H1 (cell line): ENCODE measurements at regions not wholly inside any gene's neighbourhood (a gene's known extent, or its start where the extent isn't known, plus 50 kb on each side); places are given as distances from the start of the nearest gene placed in this dataset.

Experiments used
- CTCF ChIA-PET: fragments of 300-600 bp; sonication (Branson Sonifier 250); formaldehyde crosslinking; loops from one replicate; lab custom pipeline; 2021; ENCODE audit not compliant: partially characterized antibody; lab: Charles Lee
- POLR2A ChIA-PET: fragments of 300-600 bp; sonication (Branson Sonifier 250); formaldehyde crosslinking; loops from one replicate; lab custom pipeline; 2021; ENCODE audit warnings: inconsistent platforms; ENCODE audit not compliant: partially characterized antibody; lab: Charles Lee
- DNase-seq, 2 experiments: peaks; one replicate each; pipeline versions ENCODE4 v3.0.0 to v3.0.0-alpha.2; 2010 to 2022; ENCODE audit warnings: low spot score in 2 of 2, low read depth in 1 of 2, mixed read lengths in 1 of 2
- FAIRE-seq: peaks from 2 replicates; lab custom pipeline; 2011; peaks lifted over from hg19 to GRCh38; lab: Jason Lieb, UNC
- H2AFZ ChIP-seq: 2 replicates; pipeline ENCODE4 v1.8.1; 2012; ENCODE audit warnings: low read length, inconsistent platforms
- H2AK5ac ChIP-seq: 2 replicates; pipeline ENCODE4 v1.6.1; 2013; ENCODE audit warnings: low read depth, low read length
- H2BK120ac ChIP-seq: replicated peaks from 2 replicates; pipeline ENCODE3; 2013; ENCODE audit warnings: low read depth, low read length, inconsistent platforms
- H2BK12ac ChIP-seq: 2 replicates; pipeline ENCODE4 v1.6.1; 2013; ENCODE audit warnings: low read depth, low read length
- H2BK15ac ChIP-seq: 2 replicates; pipeline ENCODE4 v1.6.1; 2013; ENCODE audit warnings: low read length
- H2BK20ac ChIP-seq: 2 replicates; pipeline ENCODE4 v1.6.1; 2013; ENCODE audit warnings: low read length
- H2BK5ac ChIP-seq: 2 replicates; pipeline ENCODE4 v1.6.1; 2013; ENCODE audit warnings: low read depth, low read length
- H3K14ac ChIP-seq: 2 replicates; pipeline ENCODE4 v1.6.1; 2013; ENCODE audit warnings: inconsistent platforms; ENCODE audit not compliant: insufficient read length
- H3K18ac ChIP-seq: 2 replicates; pipeline ENCODE4 v1.6.1; 2013; ENCODE audit warnings: low read length; ENCODE audit errors: extremely low read depth
- H3K23ac ChIP-seq: 2 replicates; pipeline ENCODE4 v1.6.1; 2013; ENCODE audit warnings: inconsistent platforms; ENCODE audit not compliant: insufficient read length
- H3K23me2 ChIP-seq: 2 replicates; pipeline ENCODE4 v1.6.1; 2013; ENCODE audit warnings: low read depth, low read length
- H3K27ac ChIP-seq: 2 replicates; pipeline ENCODE4 v1.6.1; 2011; ENCODE audit warnings: low read depth, low read length, inconsistent platforms
- H3K27me3 ChIP-seq, 4 experiments: replicated peaks in 1 of 4; 1 replicate in 1 of 4; 2 replicates in 3 of 4; pipeline versions ENCODE4 v1.6.1 to v1.8.1; 2011 to 2013; ENCODE audit warnings: low read length in 3 of 4, mild to moderate bottlenecking in 3 of 4, inconsistent platforms in 2 of 4, mixed read lengths in 2 of 4, moderate library complexity in 1 of 4; ENCODE audit not compliant: control insufficient read depth in 3 of 4, insufficient read depth in 3 of 4; ENCODE audit errors: extremely low read depth in 1 of 4
- H3K36me3 ChIP-seq, 4 experiments: 2 replicates each; pipeline versions ENCODE4 v1.6.1 to v1.8.1; 2011 to 2013; ENCODE audit warnings: mild to moderate bottlenecking in 4 of 4, low read length in 3 of 4, moderate library complexity in 2 of 4, control low read depth in 1 of 4, inconsistent platforms in 1 of 4; ENCODE audit not compliant: insufficient read depth in 4 of 4, control insufficient read depth in 2 of 4
- H3K4ac ChIP-seq: replicated peaks from 2 replicates; pipeline ENCODE3; 2013; ENCODE audit warnings: low read length, low read depth, mixed read lengths, inconsistent platforms; ENCODE audit not compliant: insufficient read length
- H3K4me1 ChIP-seq, 4 experiments: replicated peaks in 1 of 4; 1 replicate in 1 of 4; 2 replicates in 3 of 4; pipeline versions ENCODE4 v1.6.1 to v1.8.1; 2011 to 2013; ENCODE audit warnings: low read length in 3 of 4, inconsistent platforms in 2 of 4, mixed read lengths in 1 of 4; ENCODE audit not compliant: insufficient read depth in 4 of 4, control insufficient read depth in 3 of 4
- H3K4me2 ChIP-seq, 2 experiments: 2 replicates each; pipeline versions ENCODE4 v1.6.1 to v1.8.1; 2011 to 2013; ENCODE audit warnings: low read depth in 2 of 2, low read length in 2 of 2, control low read depth in 1 of 2, inconsistent platforms in 1 of 2, mild to moderate bottlenecking in 1 of 2; ENCODE audit not compliant: insufficient read depth in 1 of 2
- H3K4me3 ChIP-seq, 4 experiments: fragments of 200-600, 300-600 bp in 1 of 4; sonication (generic), shearing (Covaris generic), sonication (Bioruptor Twin) in 1 of 4; 2 replicates each; pipeline versions ENCODE4 v1.5.1 to v1.8.1; 2011 to 2016; ENCODE audit warnings: low read length in 4 of 4, low read depth in 3 of 4, control low read depth in 2 of 4, inconsistent platforms in 2 of 4, mild to moderate bottlenecking in 2 of 4, mixed read lengths in 1 of 4, moderate library complexity in 1 of 4; ENCODE audit not compliant: insufficient read depth in 2 of 4; ENCODE audit errors: extremely low read depth in 1 of 4
- H3K56ac ChIP-seq: replicated peaks from 2 replicates; pipeline ENCODE3; 2013; ENCODE audit warnings: low read depth, mild to moderate bottlenecking, mixed read lengths, low read length, inconsistent platforms; ENCODE audit not compliant: insufficient read length
- H3K79me1 ChIP-seq: 2 replicates; pipeline ENCODE4 v1.6.1; 2013; ENCODE audit warnings: low read depth, low read length, control low read depth
- H3K79me2 ChIP-seq, 2 experiments: 2 replicates each; pipeline versions ENCODE4 v1.6.1 to v1.8.1; 2012 to 2013; ENCODE audit warnings: low read length in 2 of 2, mild to moderate bottlenecking in 2 of 2, inconsistent platforms in 1 of 2; ENCODE audit not compliant: insufficient read depth in 2 of 2, control insufficient read depth in 1 of 2
- H3K9ac ChIP-seq, 4 experiments: replicated peaks in 1 of 4; 1 replicate in 1 of 4; 2 replicates in 3 of 4; pipeline versions ENCODE4 v1.6.1 to v1.8.1; 2011 to 2013; ENCODE audit warnings: low read depth in 3 of 4, low read length in 3 of 4, control low read depth in 2 of 4, mild to moderate bottlenecking in 2 of 4, moderate library complexity in 2 of 4, inconsistent platforms in 1 of 4; ENCODE audit errors: extremely low read depth in 1 of 4
- H3K9me3 ChIP-seq, 2 experiments: 2 replicates each; pipeline versions ENCODE4 v1.6.1 to v1.8.1; 2012 to 2013; ENCODE audit warnings: mild to moderate bottlenecking in 2 of 2, moderate library complexity in 2 of 2, control low read depth in 1 of 2, inconsistent platforms in 1 of 2, low read depth in 1 of 2, low read length in 1 of 2, mixed read lengths in 1 of 2; ENCODE audit not compliant: insufficient read depth in 2 of 2
- H4K20me1 ChIP-seq, 2 experiments: replicated peaks in 1 of 2; 2 replicates each; pipeline versions ENCODE3 to v1.8.1; 2011 to 2013; ENCODE audit warnings: inconsistent platforms in 2 of 2, low read length in 2 of 2, mild to moderate bottlenecking in 1 of 2; ENCODE audit not compliant: insufficient read depth in 2 of 2, control insufficient read depth in 1 of 2
- H4K5ac ChIP-seq: 2 replicates; pipeline ENCODE4 v1.6.1; 2013; ENCODE audit warnings: low read length, low read depth, mixed read lengths, inconsistent platforms; ENCODE audit not compliant: insufficient read length
- H4K8ac ChIP-seq: 2 replicates; pipeline ENCODE4 v1.8.0; 2013; ENCODE audit warnings: mild to moderate bottlenecking, moderate library complexity, low read length, inconsistent platforms; ENCODE audit not compliant: insufficient read depth; ENCODE audit errors: extremely low read depth
- H4K91ac ChIP-seq: replicated peaks from 2 replicates; pipeline ENCODE3; 2013; ENCODE audit warnings: low read length, mixed read lengths, inconsistent platforms; ENCODE audit not compliant: insufficient read length
- BRCA1 ChIP-seq: IDR thresholded peaks from 2 replicates; pipeline ENCODE4 v1.6.1; 2012; ENCODE audit warnings: low read depth, low read length, improper control_type of control experiment
- GABPA ChIP-seq: IDR thresholded peaks from 2 replicates; pipeline ENCODE4 v1.6.1; 2011; ENCODE audit warnings: mild to moderate bottlenecking, low read length, moderate library complexity, borderline replicate concordance; ENCODE audit not compliant: insufficient read depth
- NANOG ChIP-seq: IDR thresholded peaks from 2 replicates; pipeline ENCODE4 v1.6.1; 2011; ENCODE audit warnings: low read length, low read depth, mild to moderate bottlenecking, inconsistent platforms; ENCODE audit not compliant: insufficient read depth, poor library complexity, severe bottlenecking
- SUZ12 ChIP-seq: fragments of 200-600 bp; sonication (generic); IDR thresholded peaks from 2 replicates; pipeline ENCODE4 v1.6.1; 2012; ENCODE audit warnings: mild to moderate bottlenecking, inconsistent platforms, low read length, moderate library complexity, mixed read lengths
- WGBS, 2 experiments: shearing (Covaris generic) in 1 of 2; methylation state at CpG; one replicate each; pipeline versions ENCODE4 v1.1.6 to v1.1.7; 2013 to 2015; ENCODE audit warnings: low lambda C conversion rate in 2 of 2, mixed read lengths in 2 of 2, inconsistent platforms in 1 of 2, low coverage in 1 of 2, missing lambda C conversion rate in 1 of 2; ENCODE audit not compliant: insufficient replicate concordance in 2 of 2, insufficient coverage in 1 of 2, insufficient read length in 1 of 2; ENCODE audit errors: extremely low coverage in 1 of 2, missing lambda C conversion rate in 1 of 2; 5-methylcytosine and 5-hydroxymethylcytosine counted together

DNA sequence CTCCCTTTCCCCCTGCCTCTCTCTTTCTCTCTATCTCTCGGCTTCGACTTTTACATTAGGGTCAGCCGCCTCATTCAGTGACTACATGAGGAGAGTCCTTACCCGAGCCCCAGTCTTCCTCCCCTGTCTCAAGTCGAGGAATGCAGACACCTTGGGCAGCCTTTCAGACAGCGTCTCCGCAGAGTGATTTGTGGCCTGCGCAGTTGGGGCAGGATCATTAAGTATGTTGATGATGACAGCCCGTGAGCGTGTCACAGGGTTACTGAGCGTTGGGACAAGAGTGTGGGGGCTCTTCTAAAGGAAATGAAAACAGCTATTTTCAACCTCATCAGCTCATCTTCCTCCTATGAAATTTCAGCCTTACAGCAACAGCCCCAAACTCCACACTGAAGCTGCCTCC, 312.1 kb upstream of the GATB start:
- ChIA-PET CTCF (interaction anchor here (1.4 to 1.9 kb wide), 2 partner anchors 14 to 27 kb away, joined by 3 read pairs; no protein-coding TSS in a partner anchor), POLR2A (interaction anchor here (0.6 to 1.2 kb wide), 2 partner anchors 27 to 924 kb away, joined by 3 read pairs; no protein-coding TSS in a partner anchor)
- peaks cover 2% of the 10 kb centered on the region; the same call in 1 of the 2 replicates for H3K23me2 ChIP-seq
- DNase-seq (no peak), FAIRE-seq (no peak)
- H2BK120ac ChIP-seq = no peak overlapping the region
- no peak overlapping the region for H2BK20ac ChIP-seq
- no peak overlapping the region for H4K91ac ChIP-seq
- H3K4me2 ChIP-seq = no peak overlapping the region
- no peak overlapping the region for H2AFZ ChIP-seq
- no peak overlapping the region for H2BK12ac ChIP-seq
- 94% methylated on average over 11 of the region's 11 CpGs; no CpG with 5 or more reads in 1 of the 2 experiments for WGBS, 2 experiments
- no peaks in the 10 kb centered on the region for H3K9me3 ChIP-seq
- no peak overlapping the region for H2AK5ac ChIP-seq
- H4K20me1 ChIP-seq = no peaks in the 10 kb centered on the region
- no peak overlapping the region for H3K4me3 ChIP-seq
- no peak overlapping the region for H4K5ac ChIP-seq
- H3K27me3 ChIP-seq = no peaks in the 10 kb centered on the region; a peak in 1 of 7 replicates
- H2BK5ac ChIP-seq = no peak overlapping the region
- H3K4ac ChIP-seq = no peak overlapping the region
- no peaks in the 10 kb centered on the region for H3K79me1 ChIP-seq
- H3K23ac ChIP-seq = no peak overlapping the region
- no peak overlapping the region for H4K8ac ChIP-seq
- no peaks in the 10 kb centered on the region for H3K79me2 ChIP-seq
- H2BK15ac ChIP-seq = no peak overlapping the region
- H3K56ac ChIP-seq = no peak overlapping the region
- H3K4me1 ChIP-seq = peaks cover 0 to 5% (median 2%) of the 10 kb centered on the region in 4 experiments; a peak in 4 of 7 replicates
- H3K9ac ChIP-seq = no peak overlapping the region
- H3K18ac ChIP-seq = no peak overlapping the region
- no peak overlapping the region for H3K14ac ChIP-seq
- H3K27ac ChIP-seq = no peak overlapping the region
- H3K36me3 ChIP-seq = no peaks in the 10 kb centered on the region
- TF ChIP-seq SUZ12 (no peak), GABPA (no peak), NANOG (no peak), BRCA1 (no peak)
